ENCODE measurements at regions not wholly inside any gene's neighbourhood (a gene's known extent, or its start where the extent isn't known, plus 50 kb on each side); places are given as distances from the start of the nearest gene placed in this dataset.
A peak's percentile ranks its signal among the peaks of the same experiment; 100 is the strongest.

- no peak for DNase-seq (ENCODE audit: low spot score)
These were observed 138.1 kb upstream of the ALKAL2 start for GRCh38 chr2:425947-426346.

- no peak for DNase-seq (ENCODE audit: low spot score)
These were observed 137.4 kb upstream of the ALKAL2 start for GRCh38 chr2:425243-425642.

GRCh38 chr2:424306-425171 is 136.6 kb upstream of the ALKAL2 start:
- no peak for DNase-seq (ENCODE audit: low spot score)

- no peak for DNase-seq (ENCODE audit: low spot score)
These were observed 135.6 kb upstream of the ALKAL2 start for GRCh38 chr2:423479-423878.

GRCh38 chr2:422676-423435 is 135.0 kb upstream of the ALKAL2 start:
- no peak for DNase-seq (ENCODE audit: low spot score)

GRCh38 chr2:421406-421805 is 133.5 kb upstream of the ALKAL2 start:
- no peak for DNase-seq (ENCODE audit: low spot score)

- DNase-seq (ENCODE audit: low spot score), result no peak
These were observed 131.9 kb upstream of the ALKAL2 start for GRCh38 chr2:419687-420317.

- DNase-seq (ENCODE audit: low spot score), result no peak
These were observed 129.8 kb upstream of the ALKAL2 start for GRCh38 chr2:417662-418061.

GRCh38 chr2:417006-417405 is 129.1 kb upstream of the ALKAL2 start:
- DNase-seq (ENCODE audit: low spot score), result no peak

GRCh38 chr2:415986-416610 is 128.2 kb upstream of the ALKAL2 start:
- DNase-seq (ENCODE audit: low spot score), result no peak

- DNase-seq (ENCODE audit: low spot score), result peak; percentile 5
These were observed 121.6 kb upstream of the ALKAL2 start for GRCh38 chr2:409523-409922.

- peak; percentile 27 for DNase-seq (ENCODE audit: low spot score)
These were observed 119.7 kb upstream of the ALKAL2 start for GRCh38 chr2:407630-408029.

- DNase-seq (ENCODE audit: low spot score), result peak; percentile 15
These were observed 119.0 kb upstream of the ALKAL2 start for GRCh38 chr2:406876-407275.

- DNase-seq (ENCODE audit: low spot score), result peak; percentile 10
These were observed 118.3 kb upstream of the ALKAL2 start for GRCh38 chr2:406231-406630.

GRCh38 chr2:404581-404980 is 116.7 kb upstream of the ALKAL2 start:
- peak; percentile 13 for DNase-seq (ENCODE audit: low spot score)

GRCh38 chr2:403682-404081 is 115.8 kb upstream of the ALKAL2 start:
- no peak for DNase-seq (ENCODE audit: low spot score)

GRCh38 chr2:402721-403120 is 114.8 kb upstream of the ALKAL2 start:
- no peak for DNase-seq (ENCODE audit: low spot score)

GRCh38 chr2:402206-402605 is 114.3 kb upstream of the ALKAL2 start:
- peak; percentile 18 for DNase-seq (ENCODE audit: low spot score)

GRCh38 chr2:401019-401679 is 113.3 kb upstream of the ALKAL2 start:
- DNase-seq (ENCODE audit: low spot score), result no peak

GRCh38 chr2:397926-398325 is 110.0 kb upstream of the ALKAL2 start:
- DNase-seq (ENCODE audit: low spot score), result no peak

- no peak for DNase-seq (ENCODE audit: low spot score)
These were observed 109.6 kb upstream of the ALKAL2 start for GRCh38 chr2:397521-397920.

GRCh38 chr2:396903-397302 is 109.0 kb upstream of the ALKAL2 start:
- no peak for DNase-seq (ENCODE audit: low spot score)
